Eye (tissue), 1 donor: ENCODE measurements at regions not wholly inside any gene's neighbourhood (a gene's known extent, or its start where the extent isn't known, plus 50 kb on each side); places are given as distances from the start of the nearest gene placed in this dataset.

Experiments used
- DNase-seq: peaks from one replicate; pipeline ENCODE4 v3.0.0-alpha.2; 2015

DNA sequence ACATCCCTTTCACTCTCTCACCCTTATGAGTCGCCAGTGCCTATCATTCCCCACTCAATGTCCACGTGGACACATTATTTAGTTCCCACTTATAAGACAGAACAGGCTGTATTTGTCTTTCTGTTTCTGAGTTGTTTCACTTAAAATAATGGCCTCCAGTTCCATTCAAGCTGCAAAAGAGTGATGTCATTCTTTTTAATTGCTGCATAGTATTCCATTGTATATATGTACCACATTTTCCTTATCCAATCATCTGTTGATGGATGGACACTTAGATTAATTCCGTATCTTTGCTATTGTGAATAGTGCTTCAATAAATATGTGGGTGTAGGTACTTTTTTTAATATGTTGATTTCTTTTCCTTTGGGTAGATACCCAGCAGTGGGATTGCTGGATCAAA lies 79.1 kb downstream of the ZNF365 start:
- no peak for DNase-seq

DNA sequence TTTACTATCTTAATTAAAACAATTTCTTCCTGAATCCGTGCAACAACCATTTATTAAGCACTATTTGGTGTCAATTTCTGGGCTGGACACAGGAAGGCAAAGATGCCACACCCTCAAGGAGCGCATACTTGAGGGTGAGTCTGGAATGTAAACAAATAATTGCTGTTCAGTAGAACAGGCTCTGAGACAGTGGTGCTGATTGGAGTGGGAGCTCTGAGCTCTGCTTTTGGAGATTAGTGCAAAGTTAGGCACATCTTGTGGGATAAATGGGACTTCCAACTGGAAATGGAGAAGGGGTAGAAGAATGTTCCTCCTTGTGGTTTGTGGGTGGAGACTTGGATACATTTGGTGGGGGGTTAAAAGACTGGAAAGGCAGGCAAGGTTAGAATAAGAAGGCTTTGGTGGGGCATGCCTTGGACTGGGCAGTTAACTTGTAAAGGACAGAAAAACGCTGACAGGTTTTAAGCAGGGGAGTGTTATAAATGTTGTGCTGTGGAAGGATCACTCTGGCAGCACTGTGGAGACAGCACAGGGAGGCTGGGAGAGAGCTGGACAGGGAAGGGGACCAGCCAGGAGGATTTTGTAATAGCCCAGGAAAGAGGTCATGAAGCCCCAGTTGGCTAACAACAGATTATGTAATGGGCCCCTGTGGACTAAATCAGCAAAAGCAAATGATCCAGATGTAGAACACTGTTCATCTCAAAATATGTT lies 80.7 kb downstream of the ZNF365 start:
- DNase-seq = no peak

DNA sequence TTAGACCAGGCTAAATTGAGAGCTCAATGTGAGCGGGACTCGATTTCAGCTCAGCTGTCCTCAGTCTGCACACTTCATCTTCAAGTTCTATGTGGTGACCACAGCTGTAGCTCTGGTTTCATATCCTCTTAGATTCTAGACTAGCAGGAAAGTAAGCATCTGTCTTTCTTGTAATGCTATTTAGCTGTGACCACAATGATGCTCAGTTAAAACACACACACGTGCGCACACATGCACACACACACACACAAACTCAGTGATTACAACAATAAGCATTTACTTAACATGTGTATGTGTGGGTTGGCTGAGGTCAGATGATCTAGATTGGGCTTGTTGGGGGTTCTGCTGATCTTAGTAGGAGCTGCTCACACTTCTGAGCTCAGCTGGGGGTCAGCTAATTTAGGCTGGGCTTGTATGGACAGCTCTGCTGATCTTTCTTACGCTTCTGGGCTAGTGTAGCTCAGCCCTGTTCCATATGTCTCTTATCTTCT lies 82.5 kb downstream of the ZNF365 start:
- no peak for DNase-seq

DNA sequence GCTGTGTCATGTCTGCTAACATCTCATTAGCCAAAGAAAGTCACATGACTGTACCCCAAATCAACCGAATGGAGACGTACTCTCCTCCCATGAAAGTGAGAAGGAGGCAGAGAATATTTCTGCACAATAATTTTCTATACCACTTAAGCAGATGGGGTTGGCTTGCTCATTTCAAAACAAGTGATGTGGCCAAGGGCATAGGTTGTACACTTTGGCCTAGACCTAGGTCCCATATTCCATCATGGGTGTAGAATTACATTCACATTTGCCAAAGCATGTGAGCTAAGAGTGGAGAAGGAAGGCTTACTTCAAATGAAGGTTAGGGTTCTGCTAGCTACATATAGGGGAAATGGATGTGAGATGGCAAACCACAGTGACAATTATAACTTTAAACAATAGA lies 83.0 kb downstream of the ZNF365 start:
- no peak for DNase-seq

DNA sequence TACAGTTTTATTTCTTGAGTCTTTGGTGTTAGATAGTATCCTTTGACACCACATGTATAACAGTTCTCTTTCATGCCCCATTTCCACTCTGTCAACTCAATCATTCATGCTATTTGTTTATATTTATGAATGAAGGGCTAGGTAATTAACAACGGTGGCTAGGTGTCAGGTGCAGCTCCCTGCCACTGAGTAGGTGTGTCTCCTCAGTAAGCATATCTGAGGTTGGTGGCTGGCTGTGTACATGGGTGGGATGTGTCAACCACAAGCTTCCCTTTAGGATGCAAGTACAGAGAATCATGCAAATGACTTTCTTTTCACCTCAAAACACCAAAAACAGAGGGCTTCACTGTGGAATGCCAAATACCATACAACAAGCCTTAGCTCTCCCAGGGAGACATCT lies 83.4 kb downstream of the ZNF365 start:
- DNase-seq = no peak

DNA sequence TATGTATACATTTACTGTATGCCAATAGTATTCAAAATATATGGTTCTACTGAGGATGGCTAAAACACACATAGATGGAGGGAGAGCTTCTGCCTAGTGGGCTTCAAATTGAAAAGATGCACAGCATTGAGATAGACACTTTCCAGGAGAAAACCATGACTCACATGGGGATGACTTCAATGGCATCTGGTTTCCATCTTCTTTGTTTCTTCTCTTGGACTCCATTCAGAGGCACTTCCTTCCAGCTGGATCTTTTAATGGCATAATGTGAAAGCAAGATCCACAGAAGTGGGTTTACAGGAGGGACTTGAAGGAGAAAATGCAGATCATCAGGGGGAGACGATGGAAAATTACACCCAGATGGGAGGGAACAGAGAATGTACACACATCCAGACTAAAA lies 84.9 kb downstream of the ZNF365 start:
- peak; percentile 37 for DNase-seq

DNA sequence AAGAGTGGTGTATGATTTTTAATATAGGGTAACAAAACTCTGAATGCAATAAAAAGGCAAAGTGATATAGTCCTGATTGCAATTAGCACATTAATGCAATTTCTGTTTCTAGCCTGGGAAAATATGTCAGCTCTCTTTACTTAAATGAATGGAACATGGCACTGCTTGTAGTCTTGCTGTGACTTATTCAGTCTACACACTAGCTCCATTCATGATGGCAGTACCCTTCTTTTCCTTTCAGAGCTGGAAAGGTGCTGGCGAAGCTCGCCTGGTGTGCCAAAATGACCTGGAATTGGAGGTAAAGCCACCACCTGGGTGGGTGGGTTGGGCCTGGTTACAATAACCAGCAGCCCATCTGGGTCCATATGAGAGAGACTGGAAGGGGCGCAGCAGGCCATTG lies 85.3 kb downstream of the ZNF365 start:
- DNase-seq = no peak

DNA sequence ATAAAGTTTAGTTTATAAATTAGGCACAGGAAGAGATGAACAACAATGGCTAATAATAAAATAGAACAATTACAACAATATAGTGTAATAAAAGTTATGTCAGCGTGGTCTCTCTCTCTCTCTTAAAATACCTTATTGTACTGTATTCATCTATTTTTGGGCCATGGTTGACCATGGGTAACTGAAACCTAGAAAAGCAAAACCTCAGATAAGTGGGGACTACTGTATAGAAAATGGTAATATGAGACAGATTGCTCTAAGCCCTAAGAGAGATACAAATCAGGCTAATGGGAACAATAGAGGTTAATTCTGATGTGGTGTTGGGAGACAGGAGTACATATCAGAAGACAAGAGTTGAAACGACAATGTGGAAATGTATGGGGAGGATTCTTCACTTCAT lies 86.2 kb downstream of the ZNF365 start:
- no peak for DNase-seq

DNA sequence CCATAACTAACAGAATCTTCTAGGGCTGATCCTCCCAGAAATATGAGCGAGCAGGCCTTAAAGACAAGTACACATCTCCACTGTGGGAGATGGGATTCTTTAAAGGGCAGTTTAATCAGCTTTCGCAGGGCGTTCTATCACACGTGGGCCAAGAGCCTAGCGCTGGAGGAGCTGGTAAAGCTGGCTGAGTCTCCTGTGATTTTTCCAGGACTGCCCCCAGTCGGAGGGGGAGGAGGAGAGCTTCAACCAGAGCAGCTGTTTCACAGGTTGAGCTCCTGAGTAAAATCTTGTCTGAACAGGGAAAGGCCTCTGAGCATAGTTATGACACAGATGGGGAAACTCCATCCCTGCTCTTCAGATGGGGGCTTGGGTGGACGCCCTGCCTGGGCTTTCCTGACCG lies 87.0 kb downstream of the ZNF365 start:
- no peak for DNase-seq

DNA sequence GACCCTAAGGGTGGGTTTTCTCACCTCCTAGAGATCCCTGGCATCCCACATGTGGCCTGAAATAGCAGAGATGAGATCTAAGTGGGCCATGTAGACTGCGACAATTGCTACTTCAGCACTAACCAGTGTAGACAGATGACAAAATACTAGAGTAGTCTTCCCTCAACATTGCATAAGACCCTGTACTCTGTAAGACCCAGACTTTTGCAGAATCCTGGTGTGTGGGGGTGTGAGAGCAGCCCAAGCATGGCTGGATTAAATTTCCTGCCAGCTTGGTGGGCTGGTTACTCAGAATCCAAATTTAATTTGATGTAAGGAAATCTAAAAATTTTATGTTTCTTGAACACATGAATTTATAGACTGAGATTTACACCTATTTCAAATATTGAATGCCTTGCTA lies 88.3 kb downstream of the ZNF365 start:
- no peak for DNase-seq

DNA sequence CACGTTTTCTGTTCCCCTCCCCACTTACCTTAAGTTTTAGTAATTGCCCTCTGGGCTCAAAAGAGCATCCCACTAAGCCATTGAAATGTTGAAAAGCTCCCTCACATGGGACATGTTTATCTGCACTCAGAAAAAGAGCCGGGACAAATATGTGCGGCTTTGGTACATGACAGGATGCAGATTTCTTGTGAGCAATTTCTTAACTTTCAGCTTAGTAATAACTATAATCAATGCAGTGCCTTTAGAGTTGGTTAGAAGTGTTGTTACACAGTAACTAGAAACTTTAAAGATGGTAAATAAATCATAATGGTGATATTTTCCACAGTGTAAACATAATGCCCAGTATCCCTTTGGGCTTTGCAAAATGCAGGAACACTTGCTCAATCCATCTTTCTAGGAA lies 89.2 kb downstream of the ZNF365 start:
- no peak for DNase-seq

DNA sequence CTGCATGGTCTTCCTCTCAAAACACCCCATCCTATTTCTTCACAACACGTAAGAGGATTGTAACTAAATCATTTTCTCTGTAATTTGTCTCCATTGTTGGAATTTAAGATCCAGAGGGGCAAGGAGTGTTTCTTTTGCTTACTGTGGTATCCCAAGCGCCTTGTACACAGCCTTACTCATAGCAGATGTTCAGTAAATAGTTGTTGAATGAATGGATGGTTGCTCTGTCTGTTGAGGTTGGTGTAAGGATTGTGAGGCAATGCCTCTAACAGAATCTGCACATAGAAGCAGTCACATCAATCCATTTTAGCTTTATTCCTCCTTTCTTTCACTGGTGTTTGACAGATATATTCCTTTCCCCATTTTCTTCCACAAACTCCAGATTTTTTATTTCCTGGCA lies 90.1 kb downstream of the ZNF365 start:
- no peak for DNase-seq

DNA sequence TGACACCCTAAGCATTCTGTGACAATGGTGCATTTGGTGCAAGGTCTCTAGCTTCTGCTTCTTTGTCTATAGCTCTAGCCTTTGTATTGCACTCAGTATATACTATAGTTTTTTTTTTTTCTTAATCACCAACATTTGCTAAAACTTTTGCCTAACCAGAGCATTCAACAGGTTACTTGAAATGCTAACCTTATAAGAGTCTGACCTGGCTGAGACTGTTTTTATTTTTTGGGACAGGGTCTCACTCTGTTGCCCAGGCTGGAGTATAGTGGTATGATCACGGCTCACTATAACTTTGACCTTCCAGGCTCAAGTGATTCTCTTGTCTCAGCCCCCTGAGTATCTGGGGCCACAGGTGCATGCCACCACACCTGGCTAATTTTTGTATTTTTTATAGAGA lies 92.4 kb downstream of the ZNF365 start:
- no peak for DNase-seq

DNA sequence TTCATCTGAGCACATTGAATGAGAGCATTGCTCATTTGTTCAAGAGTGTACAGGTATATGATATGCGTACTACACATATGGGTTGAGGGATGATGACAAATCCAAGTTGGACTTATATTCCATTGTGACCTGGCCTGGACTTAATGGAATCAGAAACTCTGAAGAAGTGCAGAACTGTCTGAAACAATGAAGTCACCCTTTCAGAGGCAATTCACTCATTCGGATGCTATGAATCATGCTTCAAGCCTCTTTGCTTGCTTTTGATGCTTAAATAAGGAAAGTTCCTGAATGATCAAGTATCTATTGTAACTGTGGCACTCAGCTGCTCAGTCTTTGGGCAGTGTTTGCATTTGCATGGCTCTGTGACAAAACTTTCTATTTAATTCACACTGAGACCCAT lies 93.4 kb downstream of the ZNF365 start:
- DNase-seq = no peak

DNA sequence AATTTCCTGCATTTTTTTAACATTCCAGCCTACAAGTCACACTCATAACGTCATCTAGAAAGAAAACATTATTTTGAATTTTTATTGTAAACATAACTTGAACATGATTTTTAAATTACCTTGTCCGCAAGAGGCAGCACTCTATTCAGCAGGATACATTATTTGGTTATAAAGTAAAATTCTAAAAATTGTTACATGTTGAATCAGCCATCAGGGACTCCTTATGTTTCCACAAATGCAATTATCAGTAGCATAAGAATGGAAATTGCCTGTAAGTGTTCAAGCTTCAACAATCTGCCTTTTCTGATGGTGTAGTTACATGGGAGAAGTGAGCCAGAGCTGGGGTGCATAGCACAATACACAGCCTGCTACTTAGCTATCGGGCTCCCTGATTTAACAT lies 97.5 kb downstream of the ZNF365 start:
- no peak for DNase-seq

DNA sequence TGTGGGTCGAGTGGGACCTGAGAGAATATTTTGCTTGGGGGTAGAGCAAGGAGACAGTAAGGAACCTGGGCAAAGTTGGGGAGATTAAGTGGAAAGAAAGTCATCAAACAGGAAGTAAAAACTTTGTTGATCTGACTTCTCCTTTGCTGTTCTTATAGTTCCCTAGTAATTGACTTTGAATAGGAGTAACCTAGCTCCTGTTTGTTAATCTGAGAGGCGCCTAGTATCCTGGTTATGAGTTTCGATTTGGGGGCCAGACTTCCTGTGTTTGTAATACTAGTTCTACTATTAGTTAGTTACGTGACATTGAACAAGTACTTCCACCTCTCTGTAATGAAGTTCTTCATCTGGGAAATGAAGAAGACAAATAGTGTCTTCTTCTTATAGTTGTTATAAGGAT lies 99.1 kb downstream of the ZNF365 start:
- DNase-seq = no peak

DNA sequence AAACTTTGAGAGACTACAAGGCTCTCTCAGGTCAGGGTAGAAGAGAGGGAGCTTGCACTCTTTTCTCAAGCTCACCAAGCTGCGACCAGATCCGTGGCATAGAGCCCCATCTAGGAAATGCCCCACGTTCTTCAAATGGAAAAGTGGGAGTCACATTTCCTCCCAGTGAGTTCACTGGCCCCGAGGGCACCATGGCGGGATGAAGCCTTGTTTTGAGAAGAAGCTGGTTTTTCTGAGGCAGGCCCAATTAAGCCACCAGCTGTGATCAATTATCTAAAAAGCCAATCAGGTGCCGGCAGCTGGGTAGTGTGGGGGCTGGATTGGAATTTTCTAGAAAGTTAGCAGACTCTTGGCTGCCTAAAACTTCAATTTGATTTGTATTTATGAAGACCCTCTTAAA lies 101.4 kb downstream of the ZNF365 start:
- DNase-seq = no peak

DNA sequence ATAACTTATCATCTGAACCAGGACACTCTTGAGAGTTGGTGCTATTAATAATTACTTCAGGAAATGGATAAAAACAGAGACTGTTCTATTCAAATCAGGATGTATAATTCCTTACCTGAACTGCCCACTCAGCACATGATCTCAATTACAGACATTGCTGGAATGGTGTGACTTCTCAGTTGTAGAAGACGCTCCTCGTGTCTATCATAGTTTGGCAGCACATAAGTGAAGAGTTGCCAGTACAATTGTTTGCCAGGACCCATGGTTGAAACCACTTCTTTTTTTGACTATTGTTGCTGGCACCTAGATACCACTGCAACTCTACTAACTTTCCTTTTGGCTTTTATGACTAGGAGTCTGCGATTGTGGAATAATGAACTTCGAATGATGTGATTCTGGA lies 105.4 kb downstream of the ZNF365 start:
- no peak for DNase-seq

DNA sequence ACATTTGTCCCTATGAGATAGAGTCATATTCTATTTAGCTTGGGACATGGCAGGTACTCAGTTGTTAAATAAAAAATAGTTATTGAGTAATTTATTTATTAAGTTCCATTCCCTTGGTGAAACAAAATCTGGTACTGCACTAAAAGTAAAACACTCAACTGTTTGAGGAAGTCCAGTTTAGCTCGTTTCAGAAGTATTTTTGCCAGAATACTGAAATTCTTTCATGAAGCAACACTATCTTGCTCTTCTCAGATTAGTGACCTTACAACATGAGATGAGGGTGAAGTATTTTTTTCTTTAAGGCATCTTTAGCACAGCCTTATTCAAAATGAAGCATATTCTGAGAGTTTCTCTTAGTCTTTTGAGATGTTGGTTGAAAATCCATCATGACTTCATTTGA lies 106.0 kb downstream of the ZNF365 start:
- no peak for DNase-seq

DNA sequence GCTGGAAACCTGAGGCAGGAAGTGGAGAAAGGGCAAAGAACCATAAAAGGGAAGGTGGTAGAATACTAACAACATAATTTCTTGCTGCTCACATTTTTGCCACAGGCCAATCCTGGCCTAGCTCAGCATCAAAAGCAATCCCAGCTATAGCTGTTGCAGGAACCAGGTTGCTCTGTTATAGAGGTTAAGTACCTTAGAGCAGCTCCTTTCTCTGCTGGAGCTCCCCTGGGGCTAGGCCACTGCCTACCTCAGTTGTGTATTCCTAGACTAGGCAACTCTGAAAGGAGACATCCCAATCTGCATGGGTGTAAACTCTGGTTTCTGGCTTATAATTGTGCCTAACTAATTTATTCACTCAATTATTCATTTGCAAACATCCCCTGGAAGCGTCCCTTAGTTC lies 108.4 kb downstream of the ZNF365 start:
- DNase-seq = no peak

DNA sequence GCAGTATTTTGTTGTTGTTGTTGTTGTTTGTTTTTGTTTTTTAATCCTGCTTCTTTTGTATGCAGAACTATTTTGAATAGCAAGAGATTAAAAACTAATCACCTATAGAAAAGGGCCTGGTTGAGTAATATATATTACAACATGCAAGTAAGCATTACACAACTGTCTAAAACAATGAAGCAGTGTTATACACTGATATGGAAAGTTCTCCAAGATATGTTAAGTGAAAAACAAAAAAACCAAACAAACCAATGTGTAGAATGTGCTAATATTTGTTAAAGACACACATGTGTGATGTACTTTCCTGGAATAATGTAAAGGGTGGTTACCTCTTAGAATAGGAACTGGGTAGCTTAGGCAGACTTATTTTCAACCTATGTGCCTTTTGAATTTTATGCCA lies 117.4 kb downstream of the ZNF365 start:
- no peak for DNase-seq

DNA sequence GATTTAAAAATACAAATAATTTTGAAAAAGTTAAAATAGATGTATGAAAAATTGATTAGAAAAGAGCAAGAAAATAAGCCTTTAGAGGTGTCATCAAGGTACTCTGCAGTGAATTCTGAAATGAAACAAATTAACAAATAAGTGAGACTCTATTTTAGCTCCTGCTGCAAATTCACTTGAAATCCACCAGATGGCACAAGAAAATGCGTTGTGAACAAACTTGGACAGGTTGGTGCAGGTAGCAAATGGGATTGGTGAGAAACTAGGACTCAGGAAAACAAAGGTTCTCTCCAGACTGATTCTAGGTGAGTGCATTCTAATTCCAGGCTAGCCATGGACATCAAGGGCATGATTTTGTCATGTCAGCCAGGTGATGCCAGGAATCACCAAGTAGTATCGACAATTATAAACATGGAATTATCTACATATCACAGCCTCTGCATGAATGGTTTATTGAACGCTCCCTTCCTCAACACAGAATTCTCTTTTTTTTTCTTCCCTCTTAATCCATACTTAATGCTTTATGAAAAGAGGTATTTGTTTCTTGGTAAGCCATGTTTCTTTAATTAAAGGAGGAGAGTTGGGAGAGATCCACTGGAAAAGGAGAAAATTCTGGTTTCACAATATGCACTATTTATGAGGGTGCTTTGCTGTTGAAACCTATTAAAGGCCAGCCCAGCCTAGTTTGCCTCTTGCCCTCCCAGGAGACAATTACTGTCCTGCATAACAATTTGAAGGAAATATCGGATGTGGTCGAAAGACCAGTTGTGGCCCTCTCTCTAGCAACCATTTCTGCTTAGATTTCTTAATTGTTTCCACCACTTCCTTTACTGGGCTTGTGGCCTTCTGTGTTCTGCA lies 118.1 kb downstream of the ZNF365 start:
- peak; percentile 26 for DNase-seq

DNA sequence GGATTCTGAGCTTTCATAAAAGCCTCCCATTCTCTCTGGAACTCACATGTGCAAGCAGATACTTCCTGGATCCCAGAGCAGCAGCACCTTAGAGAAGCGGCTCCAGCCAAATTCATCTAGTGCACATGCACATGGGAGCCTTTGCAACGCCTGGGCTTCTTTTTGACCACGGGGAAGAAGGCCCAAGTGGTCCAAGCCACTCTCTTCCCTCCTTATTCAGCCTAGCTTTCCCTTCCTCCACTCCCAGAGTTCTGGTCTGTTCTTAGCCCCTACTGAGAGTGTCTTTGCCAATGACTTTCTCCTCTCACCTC lies 118.7 kb downstream of the ZNF365 start:
- no peak for DNase-seq

DNA sequence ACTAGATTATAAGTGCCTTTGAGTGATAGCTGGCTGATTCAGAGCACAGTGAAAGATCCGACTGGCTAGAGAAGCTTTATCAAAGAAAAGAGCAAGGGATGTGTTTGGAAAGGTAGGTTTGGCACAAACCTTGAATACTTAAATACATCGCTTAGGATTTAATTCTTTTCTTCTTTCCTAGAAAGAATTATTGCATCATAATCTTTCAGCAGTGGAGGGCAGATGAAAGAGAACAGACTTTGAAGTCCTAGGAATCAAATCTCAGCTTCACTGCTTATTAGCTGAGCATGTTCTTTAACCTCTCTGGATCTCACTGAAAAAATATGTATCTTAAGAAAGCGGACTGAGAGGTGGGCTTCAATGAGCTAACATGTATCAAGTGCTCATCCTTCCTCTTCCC lies 122.8 kb downstream of the ZNF365 start:
- no peak for DNase-seq

DNA sequence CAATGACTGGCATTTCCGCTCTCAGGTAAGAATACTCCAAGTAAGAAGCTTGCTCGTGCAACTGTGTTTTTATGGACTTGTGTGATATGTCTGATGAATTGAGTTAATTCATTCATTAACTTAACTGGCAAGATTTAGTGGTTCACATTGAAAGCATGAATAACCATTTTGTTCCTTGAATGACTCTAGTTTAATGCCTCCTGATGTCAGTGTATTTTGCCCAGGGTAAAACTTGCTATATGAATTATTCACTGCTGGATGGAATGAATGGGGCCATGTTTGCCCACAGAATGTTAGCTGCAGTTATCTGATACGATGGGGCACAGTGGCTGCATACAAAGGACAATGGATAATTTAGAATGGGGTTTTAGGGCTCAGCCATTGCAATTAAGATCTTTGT lies 124.1 kb downstream of the ZNF365 start:
- no peak for DNase-seq
